HG03378 (cell line): ENCODE measurements at regions not wholly inside any gene's neighbourhood (a gene's known extent, or its start where the extent isn't known, plus 50 kb on each side); places are given as distances from the start of the nearest gene placed in this dataset.
"Not testable (repeated sequence)": the region's sequence is repeated elsewhere in the genome, so short reads cannot be mapped to it uniquely, and the experiment has no call there.

Experiments
- ATAC-seq: cut with Tn5 transposase; IDR thresholded peaks from one replicate; pipeline ENCODE4 v1.9.1; 2021; ENCODE audit warnings: mild to moderate bottlenecking, moderate library complexity; ENCODE audit not compliant: unreplicated experiment

DNA sequence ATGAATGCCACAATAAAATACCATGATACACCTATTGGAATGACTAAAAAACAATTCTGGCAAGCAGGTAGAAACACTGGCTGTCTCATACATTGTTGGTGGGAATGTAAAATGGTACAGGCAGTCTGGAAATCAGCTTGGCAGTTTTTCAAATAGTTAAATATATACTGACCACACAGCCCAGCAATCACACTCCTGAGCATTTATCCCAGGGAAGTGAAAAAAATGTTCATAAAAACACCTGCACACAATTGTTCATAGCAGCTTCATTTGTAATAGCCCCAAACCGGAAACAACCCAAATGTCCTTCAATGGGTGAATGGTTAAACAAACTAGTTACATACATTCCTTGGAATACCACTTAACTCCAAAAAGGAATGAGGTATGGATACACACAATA lies 137.2 kb downstream of the TFCP2L1 start:
- ATAC-seq: no peak

DNA sequence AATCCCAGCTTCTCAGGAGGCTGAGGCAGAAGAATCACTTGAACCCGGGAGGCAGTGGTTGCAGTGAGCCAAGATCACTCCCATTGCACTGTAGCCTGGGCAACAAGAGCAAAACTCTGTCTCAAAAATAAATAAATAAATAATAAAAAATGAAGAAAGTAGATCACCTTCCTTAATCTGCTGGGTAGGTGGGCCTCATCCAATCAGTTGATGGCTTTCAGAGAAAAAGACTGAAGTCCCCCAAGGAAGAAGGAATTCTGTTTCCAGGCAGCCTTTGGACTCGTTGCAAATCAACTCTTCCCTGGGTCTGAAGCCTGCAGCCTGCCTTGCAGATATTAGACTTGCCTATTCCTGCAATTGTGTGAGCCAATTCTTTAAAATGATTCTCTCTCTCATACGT lies 136.5 kb downstream of the TFCP2L1 start:
- no peak for ATAC-seq

DNA sequence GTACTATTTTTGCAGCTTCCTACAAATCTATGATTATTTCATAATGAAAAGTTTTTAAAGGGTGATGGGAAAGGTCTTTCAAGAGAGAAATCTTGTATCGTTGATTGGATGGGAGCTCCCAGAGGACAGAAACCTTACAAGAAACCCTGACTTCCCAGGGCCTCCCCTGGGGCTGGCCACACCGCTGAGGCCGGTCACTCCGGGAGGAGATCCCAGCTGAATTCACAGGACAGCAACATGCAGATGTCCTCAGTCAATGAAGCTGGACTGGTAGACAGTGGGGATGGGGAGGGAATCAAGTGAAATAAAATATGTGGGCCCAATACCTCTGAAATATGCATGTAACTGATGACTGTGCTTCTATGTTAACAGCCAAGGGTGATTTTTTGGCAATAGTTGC lies 135.6 kb downstream of the TFCP2L1 start:
- ATAC-seq: no peak

DNA sequence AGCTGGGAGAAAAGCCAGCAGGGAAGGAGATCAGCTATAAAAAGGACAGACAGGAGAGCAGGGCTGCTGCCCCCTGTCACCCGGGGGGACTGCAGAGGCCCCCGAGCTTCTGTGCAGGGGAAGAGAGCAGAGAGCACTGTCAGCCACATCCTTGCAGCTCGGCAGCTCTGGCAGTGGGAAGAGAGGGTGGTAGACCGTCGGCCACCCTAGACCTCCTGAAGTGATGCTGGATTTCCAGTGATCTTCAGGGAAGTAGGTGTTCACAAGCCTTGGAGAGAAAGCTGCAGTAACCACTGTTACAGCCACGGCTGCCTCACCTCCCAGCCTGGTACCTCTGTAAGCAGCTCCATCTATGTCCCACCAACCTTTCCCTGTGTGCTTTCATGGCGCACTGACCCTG lies 134.9 kb downstream of the TFCP2L1 start:
- no peak for ATAC-seq

DNA sequence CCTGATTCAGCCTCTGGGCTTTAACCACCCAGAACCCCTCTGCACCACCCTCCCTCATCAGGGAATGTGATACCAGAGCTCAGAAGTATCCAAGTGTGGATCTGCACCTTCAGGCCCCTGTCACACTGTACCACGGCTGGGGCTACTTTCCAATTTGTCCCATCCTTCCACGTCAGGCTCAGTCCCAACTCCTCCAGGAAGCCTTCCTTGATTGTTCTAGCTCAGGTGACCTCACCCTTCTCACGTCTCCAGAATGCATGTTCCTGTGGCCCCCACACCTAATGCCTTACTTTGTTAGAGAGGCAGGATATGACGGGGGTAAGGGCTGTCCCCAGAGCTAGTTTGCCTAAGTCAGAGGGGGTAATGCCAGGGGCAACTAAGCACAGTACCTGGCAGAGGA lies 134.3 kb downstream of the TFCP2L1 start:
- no peak for ATAC-seq

DNA sequence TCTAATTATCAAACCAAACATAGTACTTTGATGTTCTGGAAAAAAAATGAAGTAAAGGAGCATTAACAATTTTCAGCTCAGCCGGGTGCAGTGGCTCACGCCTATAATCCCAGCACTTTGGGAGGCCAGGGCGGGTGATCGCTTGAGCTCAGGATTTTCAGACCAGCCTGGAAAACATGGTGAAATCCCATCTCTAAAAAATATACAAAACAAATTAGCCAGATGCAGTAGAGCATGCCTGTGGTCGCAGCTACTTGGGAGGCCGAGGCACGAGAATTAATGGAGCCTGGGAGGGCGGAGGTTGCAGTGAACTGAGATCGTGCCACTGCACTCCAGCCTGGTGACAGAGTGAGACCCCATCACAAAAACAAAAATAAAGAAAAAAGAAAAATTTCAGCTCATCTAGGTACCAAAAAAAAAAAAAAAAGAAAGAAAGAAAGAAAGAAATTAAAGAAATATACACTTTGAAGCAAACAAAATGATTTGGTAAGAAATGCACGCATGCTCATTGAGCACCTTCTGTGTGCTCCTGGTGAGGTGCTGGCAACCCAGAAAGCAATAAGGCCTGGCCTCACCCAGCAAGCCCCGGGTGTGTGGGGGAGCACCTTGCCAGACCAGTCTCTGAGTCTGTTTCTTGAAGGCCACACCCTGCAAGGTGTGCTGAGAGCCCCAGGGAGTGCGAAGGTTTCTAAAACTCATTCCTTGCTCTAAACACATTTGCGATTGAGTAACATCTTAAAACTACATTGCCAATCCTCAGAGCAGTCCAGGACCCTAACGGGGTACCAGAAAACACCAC lies 133.5 kb downstream of the TFCP2L1 start:
- no peak for ATAC-seq

DNA sequence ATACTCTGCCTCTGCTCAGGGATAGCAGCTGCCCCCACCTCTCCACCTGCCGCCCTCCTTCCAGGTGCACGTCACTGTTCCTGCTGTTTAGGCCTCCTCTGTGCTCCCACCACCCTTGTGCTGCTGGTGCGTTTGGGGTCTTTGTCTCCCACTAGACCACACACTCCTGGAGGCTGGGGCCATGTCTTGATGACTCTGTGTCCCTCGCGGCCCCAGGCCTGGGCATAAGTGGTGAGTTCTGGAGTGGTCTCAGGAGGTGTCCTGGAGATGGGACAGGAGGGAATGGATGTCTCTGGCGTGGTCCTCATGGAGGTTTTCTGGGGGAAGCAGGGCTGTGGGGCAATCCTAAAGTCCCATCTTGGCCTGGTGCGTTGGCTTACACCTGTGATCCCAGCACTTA lies 132.1 kb downstream of the TFCP2L1 start:
- no peak for ATAC-seq

DNA sequence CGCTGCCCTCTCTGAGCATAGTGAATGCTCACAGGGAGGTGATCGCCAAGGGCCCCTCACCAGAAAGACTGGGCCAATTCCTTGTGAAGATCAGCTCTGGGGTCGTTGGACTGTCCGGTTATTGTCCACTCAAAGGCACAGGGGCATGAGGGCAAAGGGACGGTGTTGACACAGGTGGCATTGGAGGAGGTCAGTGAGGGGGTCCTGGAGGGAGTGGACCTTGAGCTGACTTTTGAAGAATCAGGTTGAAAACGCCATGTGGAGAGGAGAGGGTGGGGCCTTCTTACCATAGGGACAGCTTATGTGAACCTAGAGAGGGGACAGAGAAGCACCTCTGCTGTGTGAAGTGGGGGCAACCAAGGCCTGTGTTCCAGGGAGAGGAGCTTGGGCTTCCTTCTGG lies 131.5 kb downstream of the TFCP2L1 start:
- no peak for ATAC-seq

DNA sequence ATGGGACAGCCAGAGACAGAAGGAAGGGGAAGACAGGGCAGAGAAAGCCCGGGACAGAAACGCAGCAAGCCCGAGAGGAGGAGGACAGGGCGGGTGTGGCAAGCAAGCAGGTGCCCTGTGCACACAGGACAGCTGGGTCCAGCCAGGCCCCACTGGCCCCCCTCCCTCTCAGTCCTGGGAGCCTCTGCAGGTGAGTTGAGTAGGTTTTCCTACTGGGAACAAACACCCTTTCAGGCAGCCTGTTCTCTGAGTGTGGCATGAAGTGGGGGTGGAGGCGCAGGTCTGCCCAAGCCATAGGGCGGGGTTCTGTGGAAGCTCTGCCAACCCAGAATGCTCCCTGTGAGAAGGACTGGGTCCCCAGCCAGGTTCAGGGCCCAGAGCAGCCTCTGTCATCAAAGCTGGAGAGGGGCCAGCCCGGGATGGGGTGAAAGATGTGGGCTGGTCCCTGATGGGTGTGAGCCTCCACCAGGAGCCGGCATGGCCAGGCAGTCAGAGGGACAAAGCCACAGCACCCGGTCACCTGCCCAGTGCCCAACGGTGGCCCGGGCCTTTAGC lies 129.4 kb downstream of the TFCP2L1 start:
- no peak for ATAC-seq

DNA sequence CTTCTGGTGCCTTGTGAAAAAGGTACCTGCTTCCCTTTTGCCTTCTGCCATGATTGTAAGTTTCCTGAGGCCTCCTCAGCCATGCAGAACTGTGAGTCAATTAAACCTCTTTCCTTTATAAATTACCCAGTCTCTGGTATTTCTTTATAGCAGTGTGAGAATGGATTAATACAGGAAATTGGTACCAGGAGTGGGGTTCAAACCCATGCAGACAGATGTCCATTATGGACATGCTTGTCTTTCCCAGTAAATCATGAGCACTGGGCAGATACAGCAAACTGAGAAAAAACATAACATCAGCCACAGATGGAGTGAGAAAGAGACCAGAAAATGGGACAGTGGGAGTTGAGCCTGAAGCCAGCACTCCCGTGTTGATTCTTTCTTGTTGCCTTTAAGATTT lies 127.5 kb downstream of the TFCP2L1 start:
- ATAC-seq: not testable (repeated sequence)

DNA sequence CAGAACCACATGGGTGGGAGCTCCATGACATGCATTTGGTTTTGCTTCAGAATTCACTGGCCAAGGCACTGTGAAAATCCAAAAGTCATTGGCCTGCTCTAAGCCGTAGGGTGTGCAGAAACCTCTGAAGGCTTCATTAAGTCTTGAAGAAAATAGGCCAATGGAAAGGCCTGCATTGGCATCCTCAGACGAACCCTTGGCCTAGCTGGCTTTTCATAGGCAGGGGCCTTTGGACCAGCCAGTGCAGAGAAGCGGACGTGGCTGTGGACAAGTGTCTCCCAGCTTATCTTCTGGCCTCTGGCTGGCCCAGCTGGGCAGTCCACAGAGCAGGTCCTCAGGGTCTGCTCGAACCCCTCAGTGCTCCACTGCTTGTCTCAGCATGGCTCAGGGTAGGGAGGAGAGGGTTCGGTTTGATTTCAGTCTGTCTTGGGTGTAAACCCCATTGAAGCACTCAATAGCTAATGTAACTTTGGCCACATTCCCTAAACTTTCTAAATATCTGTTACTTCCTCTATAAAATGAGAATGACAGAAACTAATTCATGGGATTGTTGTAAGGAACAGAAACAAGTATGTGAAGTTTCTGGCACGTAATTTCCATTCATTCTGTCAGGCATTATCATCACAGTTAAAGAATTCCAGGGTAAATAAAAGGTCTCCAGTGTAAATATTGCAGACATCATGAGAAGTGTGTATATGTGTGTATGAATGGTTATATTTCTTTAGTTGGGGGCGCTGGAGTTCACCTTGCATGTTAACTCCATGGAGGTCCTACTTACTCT lies 125.5 kb downstream of the TFCP2L1 start:
- ATAC-seq: no peak

DNA sequence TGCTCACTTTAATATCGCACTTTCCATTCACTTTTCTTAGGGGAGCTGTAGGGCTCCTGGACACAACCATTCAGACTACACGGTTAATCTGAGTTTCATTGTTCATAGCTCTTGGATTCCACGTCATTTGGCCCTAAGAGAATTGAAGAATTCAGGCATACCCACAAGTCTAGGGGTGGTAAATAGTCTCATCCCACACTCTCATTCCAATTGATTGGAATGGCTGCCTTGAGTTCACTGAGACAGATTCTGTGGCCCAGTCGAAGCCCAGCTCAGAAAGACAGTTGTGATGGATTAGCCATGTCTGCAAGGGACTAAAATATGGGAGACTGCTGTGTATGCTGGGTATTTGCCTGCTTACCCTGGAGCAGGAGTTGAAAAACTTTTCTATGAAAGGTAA lies 124.6 kb downstream of the TFCP2L1 start:
- no peak for ATAC-seq

DNA sequence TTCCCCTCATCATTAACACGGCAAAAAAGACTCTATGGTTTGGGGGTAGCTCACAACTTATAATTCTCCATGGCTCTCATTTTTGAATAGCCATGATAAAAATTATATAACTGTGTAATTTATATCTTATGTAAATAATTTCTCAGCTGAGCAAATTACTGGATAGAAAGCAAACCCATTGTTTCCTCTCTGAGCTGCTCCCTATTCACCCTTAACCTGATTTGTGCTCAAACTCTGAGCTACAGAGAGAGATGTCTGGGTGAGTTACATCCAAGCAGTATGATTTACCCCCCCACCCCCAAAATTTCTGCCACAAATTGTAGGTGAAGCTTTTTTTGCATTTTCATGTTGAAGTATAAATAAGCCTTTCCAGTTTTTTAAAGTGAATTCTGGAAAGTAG lies 123.7 kb downstream of the TFCP2L1 start:
- no peak for ATAC-seq

DNA sequence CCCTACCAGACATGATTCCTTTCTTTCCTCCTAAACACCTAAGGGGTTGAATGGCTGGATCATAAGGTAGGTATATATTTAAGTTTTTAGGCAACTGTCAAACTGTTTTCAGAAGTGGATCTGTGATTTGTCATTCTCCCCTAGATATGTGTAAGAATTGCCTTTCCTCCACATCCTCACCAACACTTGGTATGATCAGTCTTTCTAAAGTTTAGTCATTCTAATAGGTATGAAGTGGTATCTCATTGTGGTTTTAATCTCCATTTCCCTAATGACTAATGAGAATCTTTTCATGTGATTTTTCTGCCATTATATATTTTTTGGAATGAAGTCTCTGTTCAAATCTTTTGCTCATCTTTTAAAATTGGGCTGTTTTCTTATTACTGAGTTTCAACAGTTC lies 122.1 kb downstream of the TFCP2L1 start:
- no peak for ATAC-seq

DNA sequence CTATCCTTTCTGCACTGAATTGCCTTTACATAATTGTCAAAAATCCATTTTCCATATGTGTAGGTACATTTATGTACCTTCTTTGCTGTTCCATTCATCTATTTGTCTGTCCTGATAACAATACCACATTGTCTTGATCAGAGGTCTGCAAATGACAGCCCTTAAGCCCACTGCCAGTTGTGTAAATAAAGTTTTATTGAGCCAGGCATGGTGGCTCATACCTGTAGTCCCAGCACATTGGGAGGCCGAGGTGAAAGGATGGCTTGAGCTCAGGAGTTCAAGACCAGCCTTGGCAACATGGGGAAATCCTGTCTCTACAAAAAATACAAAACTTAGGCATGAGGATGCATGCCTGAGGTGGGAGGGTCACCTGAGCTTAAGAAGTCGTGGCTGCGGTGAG lies 121.0 kb downstream of the TFCP2L1 start:
- no peak for ATAC-seq

DNA sequence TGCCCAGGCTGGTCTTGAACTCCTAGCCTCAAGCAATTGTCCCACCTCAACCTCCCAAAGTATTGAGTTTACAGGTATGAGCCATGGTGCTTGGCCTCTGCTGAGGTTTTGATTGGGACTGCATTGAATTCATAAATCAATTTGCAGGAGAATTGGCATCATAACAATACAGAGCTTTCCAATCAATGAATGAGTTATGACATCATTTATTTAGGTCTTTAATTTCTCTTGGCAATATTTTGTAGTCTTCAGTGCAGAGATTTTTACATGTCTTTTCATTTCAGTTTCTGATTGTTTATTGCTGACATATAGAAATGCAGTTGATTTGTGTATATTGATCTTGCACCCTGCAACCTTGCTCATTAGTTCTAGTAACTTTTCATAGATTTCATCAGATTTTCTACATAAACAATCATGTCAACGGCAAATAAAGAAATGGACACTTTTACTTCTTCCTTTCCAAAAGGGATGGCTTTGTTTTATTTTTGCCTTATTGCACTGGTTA lies 119.9 kb downstream of the TFCP2L1 start:
- no peak for ATAC-seq
